ENCODE measurements at regions not wholly inside any gene's neighbourhood (a gene's known extent, or its start where the extent isn't known, plus 50 kb on each side); places are given as distances from the start of the nearest gene placed in this dataset.
"Not testable (repeated sequence)": the region's sequence is repeated elsewhere in the genome, so short reads cannot be mapped to it uniquely, and the experiment has no call there.

DNA sequence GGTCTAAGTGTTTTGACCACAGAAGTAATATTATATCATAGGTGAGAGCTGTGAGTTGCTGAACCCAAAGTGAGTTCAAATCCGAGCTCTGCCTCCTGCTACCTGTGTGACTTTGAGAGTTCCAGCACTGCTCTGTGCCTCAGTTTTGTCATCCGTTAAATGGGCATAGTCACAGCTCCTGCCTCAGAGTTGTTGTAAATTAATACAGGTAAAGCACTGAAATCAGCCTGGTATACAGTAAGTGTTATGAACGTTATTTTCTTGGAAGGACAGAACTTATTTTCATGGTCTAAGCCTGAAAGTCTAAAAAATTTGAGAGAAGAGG lies 65.4 kb upstream of the ZNF195 start:
- not testable (repeated sequence) for DNase-seq (ENCODE audit: low read depth in 2 of 2)

DNA sequence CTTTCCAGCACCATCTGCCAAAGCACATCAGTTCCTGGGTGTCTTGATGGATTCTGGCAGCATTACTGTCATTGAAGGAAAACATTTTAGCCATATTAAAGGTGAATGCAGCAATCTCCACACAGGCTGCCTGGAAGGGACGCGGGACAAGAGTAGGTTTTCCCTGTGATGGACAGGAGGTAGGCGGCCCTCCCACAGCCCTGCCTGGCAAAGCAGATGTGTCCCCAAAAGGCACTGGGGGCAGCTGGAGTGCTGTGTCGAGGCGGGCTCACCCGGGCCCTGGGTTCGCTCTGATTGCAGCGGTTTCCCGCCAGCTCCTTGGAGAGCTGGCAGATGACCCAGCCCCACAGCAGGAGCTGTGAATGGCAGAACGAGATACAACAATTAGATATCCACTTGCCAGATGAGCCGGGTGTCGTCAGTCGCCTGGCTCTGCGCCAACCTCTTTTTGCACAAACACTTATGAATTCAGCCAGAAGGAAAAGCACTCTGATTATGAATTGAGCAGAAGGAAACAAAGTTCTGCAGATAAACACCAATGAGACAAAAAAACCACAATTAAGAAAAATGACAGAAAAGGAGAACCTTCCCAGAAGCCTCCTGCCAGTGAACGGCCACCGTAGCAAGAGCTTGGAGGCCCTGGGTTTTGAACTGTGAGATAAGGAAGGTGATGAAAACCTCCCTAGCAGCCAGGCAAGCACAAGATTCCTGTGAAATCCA lies 64.9 kb upstream of the ZNF195 start:
- not testable (repeated sequence) for DNase-seq (ENCODE audit: low read depth in 2 of 2)

DNA sequence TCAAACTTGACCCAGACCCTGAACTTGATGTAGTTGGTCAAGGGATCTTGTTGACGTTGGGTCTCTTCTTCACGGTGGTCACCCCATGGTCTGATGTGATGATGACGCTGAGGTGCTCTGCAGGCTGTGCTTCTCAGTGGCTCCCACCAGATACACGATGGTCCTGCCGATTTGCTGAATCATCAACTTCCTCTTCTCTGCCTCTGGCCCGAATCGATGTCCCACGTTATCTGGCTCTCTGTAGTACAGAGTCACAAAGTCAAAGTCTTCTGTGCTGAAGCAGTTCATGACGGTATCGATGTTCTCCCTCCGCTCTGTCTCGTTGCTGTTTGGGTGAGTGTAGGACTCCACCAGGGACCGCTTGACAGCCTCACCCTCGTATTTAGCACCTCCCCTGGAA lies 58.5 kb upstream of the ZNF195 start:
- not testable (repeated sequence) for DNase-seq (ENCODE audit: low read depth in 2 of 2)

GRCh38 chr11:3434976-3435375 lies 56.0 kb upstream of the ZNF195 start:
- DNase-seq (ENCODE audit: low read depth in 2 of 2), result no peak

GRCh38 chr11:3429191-3429590 lies 50.2 kb upstream of the ZNF195 start:
- DNase-seq (ENCODE audit: low read depth in 2 of 2), result not testable (repeated sequence)
